WTC11 (cell line): ENCODE measurements at regions not wholly inside any gene's neighbourhood (a gene's known extent, or its start where the extent isn't known, plus 50 kb on each side); places are given as distances from the start of the nearest gene placed in this dataset.

Source experiments
- ATAC-seq: fragments of 200-7000 bp; cut with Tn5 transposase; 2 replicates; pipeline ENCODE4 v1.10.0; 2021; ENCODE audit warnings: mild to moderate bottlenecking, moderate library complexity
- CTCF ChIA-PET: fragments of 300-600 bp; sonication (Branson Sonifier 250); formaldehyde crosslinking; loops from one replicate; lab custom pipeline; 2021; ENCODE audit warnings: antibody characterized with exemption; lab: Charles Lee
- POLR2A ChIA-PET: fragments of 350-600 bp; sonication (Branson Sonifier 250); formaldehyde crosslinking; loops from one replicate; lab custom pipeline; 2021; ENCODE audit warnings: antibody characterized with exemption; lab: Charles Lee
- DNase-seq: peaks from one replicate; pipeline ENCODE4 v3.0.0; 2021; ENCODE audit warnings: low spot score
- H3K27ac Mint-ChIP-seq: 2 replicates; pipeline ENCODE4 v1.8.0; 2021; ENCODE audit warnings: mixed read lengths
- H3K27me3 Mint-ChIP-seq: 2 replicates; pipeline ENCODE4 v1.8.0; 2021; ENCODE audit warnings: low read depth, mild to moderate bottlenecking, moderate library complexity, mixed read lengths
- H3K36me3 Mint-ChIP-seq: 2 replicates; pipeline ENCODE4 v1.8.0; 2021; ENCODE audit warnings: mixed read lengths
- H3K4me1 Mint-ChIP-seq: 2 replicates; pipeline ENCODE4 v1.8.0; 2022; ENCODE audit warnings: mixed read lengths
- H3K4me3 Mint-ChIP-seq: 2 replicates; pipeline ENCODE4 v1.8.0; 2021; ENCODE audit warnings: mild to moderate bottlenecking, moderate library complexity, mixed read lengths
- H3K9me3 Mint-ChIP-seq: 2 replicates; pipeline ENCODE4 v1.8.0; 2021; ENCODE audit warnings: mixed read lengths
- AFF4 ChIP-seq: sonication (generic); formaldehyde crosslinking; IDR thresholded peaks from 2 replicates; pipeline ENCODE4 v1.8.1; 2023; ENCODE audit warnings: mild to moderate bottlenecking, missing genetic modification reagents, borderline replicate concordance
- ARID4B ChIP-seq: sonication (generic); formaldehyde crosslinking; IDR thresholded peaks from 2 replicates; pipeline ENCODE4 v1.8.0; 2023; ENCODE audit warnings: missing genetic modification reagents, mild to moderate bottlenecking, borderline replicate concordance
- ATF1 ChIP-seq: sonication (generic); formaldehyde crosslinking; IDR thresholded peaks from 2 replicates; pipeline ENCODE4 v1.8.1; 2023; ENCODE audit warnings: mild to moderate bottlenecking, moderate library complexity, missing genetic modification reagents
- CREM ChIP-seq: sonication (generic); formaldehyde crosslinking; IDR thresholded peaks from 2 replicates; pipeline ENCODE4 v1.8.1; 2022; ENCODE audit warnings: mild to moderate bottlenecking, missing genetic modification reagents, moderate library complexity
- ESRRA ChIP-seq: sonication (generic); formaldehyde crosslinking; IDR thresholded peaks from 2 replicates; pipeline ENCODE4 v1.8.1; 2022; ENCODE audit warnings: mild to moderate bottlenecking, missing genetic modification reagents, borderline replicate concordance
- FOXK1 ChIP-seq: sonication (generic); formaldehyde crosslinking; IDR thresholded peaks from 2 replicates; pipeline ENCODE4 v1.8.0; 2022; ENCODE audit warnings: mild to moderate bottlenecking, moderate library complexity, missing genetic modification reagents
- FOXP1 ChIP-seq: sonication (generic); formaldehyde crosslinking; IDR thresholded peaks from 2 replicates; pipeline ENCODE4 v1.8.0; 2022; ENCODE audit warnings: missing genetic modification reagents, mild to moderate bottlenecking, moderate library complexity, borderline replicate concordance
- IRF2 ChIP-seq: sonication (generic); formaldehyde crosslinking; IDR thresholded peaks from 2 replicates; pipeline ENCODE4 v1.8.0; 2022; ENCODE audit warnings: low read depth, missing genetic modification reagents, borderline replicate concordance
- MXD4 ChIP-seq: fragments of 250-450 bp; sonication (Bioruptor Pico); IDR thresholded peaks from 2 replicates; pipeline ENCODE4 v1.8.0; 2021; ENCODE audit warnings: mild to moderate bottlenecking, moderate library complexity, borderline replicate concordance
- PREB ChIP-seq: sonication (generic); formaldehyde crosslinking; IDR thresholded peaks from 2 replicates; pipeline ENCODE4 v1.8.1; 2022; ENCODE audit warnings: mild to moderate bottlenecking, missing genetic modification reagents, moderate library complexity, borderline replicate concordance
- RELA ChIP-seq: sonication (generic); formaldehyde crosslinking; IDR thresholded peaks from 2 replicates; pipeline ENCODE4 v1.8.1; 2022; ENCODE audit warnings: missing genetic modification reagents, mild to moderate bottlenecking, borderline replicate concordance
- SMAD4 ChIP-seq: sonication (generic); formaldehyde crosslinking; IDR thresholded peaks from 2 replicates; pipeline ENCODE4 v1.8.0; 2022; ENCODE audit warnings: mild to moderate bottlenecking, missing genetic modification reagents
- SOX15 ChIP-seq: fragments of 250-450 bp; sonication (Bioruptor Pico); IDR thresholded peaks from 2 replicates; pipeline ENCODE4 v1.9.0; 2021; ENCODE audit warnings: mild to moderate bottlenecking
- SP1 ChIP-seq: sonication (generic); formaldehyde crosslinking; conservative IDR thresholded peaks from 2 replicates; pipeline ENCODE4 v1.8.1; 2022; ENCODE audit warnings: missing genetic modification reagents
- TCF7 ChIP-seq: sonication (generic); formaldehyde crosslinking; IDR thresholded peaks from 2 replicates; pipeline ENCODE4 v1.8.0; 2022; ENCODE audit warnings: mild to moderate bottlenecking, low read depth, missing genetic modification reagents, moderate library complexity
- USF1 ChIP-seq: sonication (generic); formaldehyde crosslinking; IDR thresholded peaks from 2 replicates; pipeline ENCODE4 v1.8.0; 2022; ENCODE audit warnings: mild to moderate bottlenecking, missing genetic modification reagents
- ZBTB43 ChIP-seq: sonication (generic); formaldehyde crosslinking; IDR thresholded peaks from 2 replicates; pipeline ENCODE4 v1.8.1; 2023; ENCODE audit warnings: mild to moderate bottlenecking, missing genetic modification reagents
- ZNF121 ChIP-seq: sonication (generic); formaldehyde crosslinking; IDR thresholded peaks from 2 replicates; pipeline ENCODE4 v1.8.0; 2023; ENCODE audit warnings: missing genetic modification reagents
- ZNF281 ChIP-seq: sonication (generic); formaldehyde crosslinking; IDR thresholded peaks from 2 replicates; pipeline ENCODE4 v1.8.0; 2023; ENCODE audit warnings: mild to moderate bottlenecking, missing genetic modification reagents
- ZNF416 ChIP-seq: fragments of 250-450 bp; sonication (Bioruptor Pico); IDR thresholded peaks from 2 replicates; pipeline ENCODE4 v1.9.0; 2021; ENCODE audit warnings: mild to moderate bottlenecking, inconsistent platforms
- ZNF671 ChIP-seq: fragments of 250-450 bp; sonication (Bioruptor Pico); IDR thresholded peaks from 2 replicates; pipeline ENCODE4 v1.8.0; 2021; ENCODE audit warnings: mild to moderate bottlenecking

- CTCF ChIA-PET, result no interaction called here
- H3K27ac Mint-ChIP-seq, result no peak overlapping the region
- POLR2A ChIA-PET, result no interaction called here
- no peak overlapping the region for H3K4me3 Mint-ChIP-seq
- no peaks in the 10 kb centered on the region for H3K4me1 Mint-ChIP-seq
- H3K27me3 Mint-ChIP-seq, result no peaks in the 10 kb centered on the region; the same call in 1 of the 2 replicates
- TF ChIP-seq AFF4 (CRISPR knock-in tag) (no peak), PREB (CRISPR knock-in tag) (no peak), TCF7 (CRISPR knock-in tag) (no peak), ZNF671 (no peak), ZNF281 (CRISPR knock-in tag) (no peak), ZBTB43 (CRISPR knock-in tag) (no peak), FOXP1 (CRISPR knock-in tag) (no peak), MXD4 (CRISPR knock-in tag) (no peak), SOX15 (no peak), SMAD4 (CRISPR knock-in tag) (no peak), IRF2 (CRISPR knock-in tag) (no peak), CREM (CRISPR knock-in tag) (no peak), FOXK1 (CRISPR knock-in tag) (no peak)
- TF ChIP-seq, all 79 proteins: peak for 0
- ATAC-seq (no peak), DNase-seq (no peak)
- H3K9me3 Mint-ChIP-seq, result peaks cover 39% of the 10 kb centered on the region
- no peaks in the 10 kb centered on the region for H3K36me3 Mint-ChIP-seq
Observed at GRCh38 chr7:67566101-67566500, 569.5 kb downstream of the TYW1 start.

GRCh38 chr7:67571026-67571545 is 574.5 kb downstream of the TYW1 start:
- CTCF ChIA-PET, result no interaction called here
- ATAC-seq (no peak), DNase-seq (no peak)
- Mint-ChIP-seq H3K9me3 (peaks cover 70% of the 10 kb centered on the region), H3K27ac (no peak overlapping the region), H3K27me3 (peaks cover 12% of the 10 kb centered on the region), H3K36me3 (peaks cover 33% of the 10 kb centered on the region), H3K4me3 (no peak overlapping the region), H3K4me1 (no peaks in the 10 kb centered on the region)
- POLR2A ChIA-PET, result no interaction called here
- no peak for TF ChIP-seq SP1 (CRISPR knock-in tag)
- TF ChIP-seq SMAD4 (CRISPR knock-in tag), result no peak
- no peak for TF ChIP-seq USF1 (CRISPR knock-in tag)
- no peak for TF ChIP-seq ESRRA
- no peak for TF ChIP-seq RELA (CRISPR knock-in tag)
- no peak for TF ChIP-seq ARID4B (CRISPR knock-in tag)
- TF ChIP-seq ZNF121 (CRISPR knock-in tag), result no peak
- no peak for TF ChIP-seq ATF1 (CRISPR knock-in tag)
- no peak for TF ChIP-seq ZNF416 (CRISPR knock-in tag)
- TF ChIP-seq, all 79 proteins: peak for 0
